Common myeloid progenitor, CD34-positive (primary cell): ENCODE measurements at regions not wholly inside any gene's neighbourhood (a gene's known extent, or its start where the extent isn't known, plus 50 kb on each side); places are given as distances from the start of the nearest gene placed in this dataset.
"Not testable (repeated sequence)": the region's sequence is repeated elsewhere in the genome, so short reads cannot be mapped to it uniquely, and the experiment has no call there.

ENCODE experiments used
- CTCF ChIA-PET: fragments of 350-600 bp; sonication (Branson Sonifier 250); formaldehyde crosslinking; loops from one replicate; lab custom pipeline; 2021; ENCODE audit warnings: antibody characterized with exemption; lab: Charles Lee
- POLR2A ChIA-PET: fragments of 350-600 bp; sonication (Branson Sonifier 250); formaldehyde crosslinking; loops from one replicate; lab custom pipeline; 2021; ENCODE audit warnings: antibody characterized with exemption; lab: Charles Lee
- DNase-seq, 3 donors: peaks; one replicate each; pipeline versions ENCODE4 v3.0.0 to v3.0.0-alpha.2; 2013
- H3K27ac ChIP-seq, 2 experiments: 1 replicate in 1 of 2; 2 replicates in 1 of 2; pipeline ENCODE4 v1.7.0; 2013; ENCODE audit warnings: inconsistent platforms in 2 of 2, low read length in 2 of 2, mild to moderate bottlenecking in 2 of 2, low read depth in 1 of 2, moderate library complexity in 1 of 2; ENCODE audit not compliant: severe bottlenecking in 2 of 2, insufficient read depth in 1 of 2, poor library complexity in 1 of 2
- H3K27me3 ChIP-seq, 5 experiments: replicated peaks in 2 of 5; 1 replicate in 3 of 5; 2 replicates in 2 of 5; pipeline versions ENCODE4 v1.6.1 to v1.7.0; 2013; ENCODE audit warnings: low read length in 4 of 5, mild to moderate bottlenecking in 2 of 5, moderate library complexity in 2 of 5, inconsistent platforms in 1 of 5; ENCODE audit not compliant: insufficient read depth in 5 of 5, control insufficient read depth in 4 of 5
- H3K36me3 ChIP-seq, 4 experiments: 1 replicate in 2 of 4; 2 replicates in 2 of 4; pipeline versions ENCODE4 v1.6.1 to v1.7.0; 2013; ENCODE audit warnings: low read length in 3 of 4, control low read depth in 1 of 4, mild to moderate bottlenecking in 1 of 4; ENCODE audit not compliant: control insufficient read depth in 4 of 4, insufficient read depth in 4 of 4
- H3K4me1 ChIP-seq, 4 experiments: 1 replicate in 3 of 4; 2 replicates in 1 of 4; pipeline versions ENCODE4 v1.6.1 to v1.7.1; 2013; ENCODE audit warnings: low read length in 3 of 4, mild to moderate bottlenecking in 3 of 4, control low read depth in 1 of 4, inconsistent platforms in 1 of 4, moderate library complexity in 1 of 4; ENCODE audit not compliant: control insufficient read depth in 4 of 4, insufficient read depth in 4 of 4; ENCODE audit errors: control extremely low read depth in 1 of 4
- H3K4me3 ChIP-seq, 7 experiments: 1 replicate in 4 of 7; 2 replicates in 3 of 7; pipeline versions ENCODE4 v1.5.1 to v1.7.0; 2013; ENCODE audit warnings: mild to moderate bottlenecking in 7 of 7, low read length in 6 of 7, moderate library complexity in 6 of 7, inconsistent platforms in 2 of 7, low read depth in 2 of 7, control low read depth in 1 of 7; ENCODE audit not compliant: insufficient read depth in 4 of 7, control insufficient read depth in 1 of 7; ENCODE audit errors: extremely low read depth in 1 of 7
- H3K9me3 ChIP-seq, 5 experiments: 1 replicate in 4 of 5; 2 replicates in 1 of 5; pipeline versions ENCODE4 v1.6.1 to v1.7.1; 2013; ENCODE audit warnings: low read length in 4 of 5, mild to moderate bottlenecking in 2 of 5, inconsistent platforms in 1 of 5, low read depth in 1 of 5, moderate library complexity in 1 of 5; ENCODE audit not compliant: control insufficient read depth in 4 of 5, insufficient read depth in 2 of 5; ENCODE audit errors: control extremely low read depth in 1 of 5
- WGBS: methylation state at CpG from one replicate; pipeline ENCODE4 v1.1.5; 2013; ENCODE audit not compliant: insufficient coverage; 5-methylcytosine and 5-hydroxymethylcytosine counted together

- no peak for DNase-seq
- H3K36me3 ChIP-seq = no peaks in the 10 kb centered on the region
- 82% methylated on average over 4 of the region's 8 CpGs for WGBS
- peaks cover 9 to 34% (median 15%) of the 10 kb centered on the region in 4 experiments for H3K4me1 ChIP-seq
- no peak overlapping the region for H3K27ac ChIP-seq
- no peaks in the 10 kb centered on the region for H3K27me3 ChIP-seq
- ChIA-PET CTCF (interaction anchor here (0.8 to 1.2 kb wide), 2 partner anchors 10 kb away, joined by 3 read pairs; no protein-coding TSS in a partner anchor), POLR2A (no interaction called here)
- no peaks in the 10 kb centered on the region for H3K9me3 ChIP-seq
- H3K4me3 ChIP-seq = no peak overlapping the region
These were observed 610.4 kb downstream of the BCOR start for GRCh38 chrX:39487166-39487968.

GRCh38 chrX:39487969-39488330 lies 609.8 kb downstream of the BCOR start:
- Histone ChIP-seq H3K4me1 (peaks cover 12 to 40% (median 20%) of the 10 kb centered on the region in 4 experiments), H3K27me3 (no peaks in the 10 kb centered on the region), H3K27ac (no peak overlapping the region), H3K4me3 (no peak overlapping the region), H3K9me3 (no peaks in the 10 kb centered on the region), H3K36me3 (no peaks in the 10 kb centered on the region)
- no peak for DNase-seq
- CTCF ChIA-PET = interaction anchor here (1.2 kb wide), 1 partner anchor 10 kb away, joined by 3 read pairs; no protein-coding TSS in a partner anchor
- WGBS = 100% methylated on average over 3 of the region's 4 CpGs
- POLR2A ChIA-PET = no interaction called here

- ChIA-PET CTCF (interaction anchor here (0.9 to 2.0 kb wide), 5 partner anchors 11 to 116 kb away, joined by 3 to 9 read pairs (median 4); no protein-coding TSS in a partner anchor), POLR2A (interaction anchor here (0.9 to 1.0 kb wide), 2 partner anchors 14 to 241 kb away, joined by 6 read pairs; no protein-coding TSS in a partner anchor)
- Histone ChIP-seq H3K27me3 (no peaks in the 10 kb centered on the region), H3K4me3 (no peak overlapping the region), H3K36me3 (no peaks in the 10 kb centered on the region), H3K27ac (peak overlapping the region; percentile 27 to 77), H3K9me3 (no peaks in the 10 kb centered on the region), H3K4me1 (peaks cover 12 to 41% (median 25%) of the 10 kb centered on the region in 4 experiments)
- peak; percentile 87 to 93 (median 93) for DNase-seq
- 39% methylated on average over 8 of the region's 10 CpGs for WGBS
These were observed 606.0 kb downstream of the BCOR start for GRCh38 chrX:39491548-39492297.

- Histone ChIP-seq H3K27ac (peak overlapping the region; percentile 27 to 62), H3K27me3 (no peaks in the 10 kb centered on the region), H3K36me3 (no peaks in the 10 kb centered on the region), H3K9me3 (no peaks in the 10 kb centered on the region), H3K4me3 (no peak overlapping the region), H3K4me1 (peaks cover 12 to 41% (median 25%) of the 10 kb centered on the region in 4 experiments)
- 32% methylated on average over 6 of the region's 6 CpGs for WGBS
- CTCF ChIA-PET = interaction anchor here (0.8 to 2.0 kb wide), 6 partner anchors 10 to 115 kb away, joined by 3 to 9 read pairs (median 4); no protein-coding TSS in a partner anchor
- peak; percentile 31 to 81 (median 79) for DNase-seq
- POLR2A ChIA-PET = interaction anchor here (0.9 to 1.0 kb wide), 2 partner anchors 15 to 240 kb away, joined by 6 read pairs; no protein-coding TSS in a partner anchor
These were observed 605.1 kb downstream of the BCOR start for GRCh38 chrX:39492497-39493162.

- no peaks in the 10 kb centered on the region for H3K27me3 ChIP-seq
- H3K36me3 ChIP-seq = no peaks in the 10 kb centered on the region
- ChIA-PET CTCF (interaction anchor here (0.8 to 1.8 kb wide), 3 partner anchors 53 to 115 kb away, joined by 3 to 4 read pairs (median 3); no protein-coding TSS in a partner anchor), POLR2A (no interaction called here)
- H3K9me3 ChIP-seq = no peaks in the 10 kb centered on the region
- H3K4me1 ChIP-seq = peaks cover 12 to 41% (median 25%) of the 10 kb centered on the region in 4 experiments
- DNase-seq = no peak
- H3K27ac ChIP-seq = no peak overlapping the region
- no CpG with 5 or more reads among the region's 1 CpG for WGBS
- H3K4me3 ChIP-seq = no peak overlapping the region
These were observed 604.6 kb downstream of the BCOR start for GRCh38 chrX:39493168-39493567.

- H3K27me3 ChIP-seq, DNase-seq, H3K4me3 ChIP-seq, H3K36me3 ChIP-seq, H3K9me3 ChIP-seq, H3K27ac ChIP-seq, POLR2A ChIA-PET: not testable (repeated sequence)
- H3K4me1 ChIP-seq = peaks cover 3 to 13% (median 13%) of the 10 kb centered on the region in 4 experiments
- CTCF ChIA-PET = interaction anchor here (0.8 kb wide), 1 partner anchor 10 kb away, joined by 3 read pairs; no protein-coding TSS in a partner anchor
- WGBS = 100% methylated on average over 1 of the region's 4 CpGs
These were observed 600.6 kb downstream of the BCOR start for GRCh38 chrX:39497117-39497516.
